Upper lobe of left lung (tissue), 4 donors: ENCODE measurements at regions not wholly inside any gene's neighbourhood (a gene's known extent, or its start where the extent isn't known, plus 50 kb on each side); places are given as distances from the start of the nearest gene placed in this dataset.

ENCODE experiments used
- CTCF ChIP-seq, 6 experiments: fragments of 450-650 bp in 4 of 6; fragments of 200-600 bp in 2 of 6; sonication (generic) in 2 of 6; IDR thresholded peaks; one replicate each; pipeline ENCODE4 v1.5.1; 2016 to 2019; ENCODE audit warnings: antibody characterized with exemption in 6 of 6
- POLR2AphosphoS5 ChIP-seq, 2 donors: sonication (generic); formaldehyde crosslinking; IDR thresholded peaks; one replicate each; pipeline ENCODE4 v1.5.1; 2017; ENCODE audit warnings: antibody characterized with exemption in 2 of 2

- TF ChIP-seq POLR2AphosphoS5 (IDR thresholded peaks at IDR 0.05) (no peak), CTCF (IDR thresholded peaks at IDR 0.05) (no peak)
Observed at GRCh38 chr13:73304442-73304841, 245.6 kb downstream of the KLF5 start.
